ENCODE measurements at regions not wholly inside any gene's neighbourhood (a gene's known extent, or its start where the extent isn't known, plus 50 kb on each side); places are given as distances from the start of the nearest gene placed in this dataset.

DNA sequence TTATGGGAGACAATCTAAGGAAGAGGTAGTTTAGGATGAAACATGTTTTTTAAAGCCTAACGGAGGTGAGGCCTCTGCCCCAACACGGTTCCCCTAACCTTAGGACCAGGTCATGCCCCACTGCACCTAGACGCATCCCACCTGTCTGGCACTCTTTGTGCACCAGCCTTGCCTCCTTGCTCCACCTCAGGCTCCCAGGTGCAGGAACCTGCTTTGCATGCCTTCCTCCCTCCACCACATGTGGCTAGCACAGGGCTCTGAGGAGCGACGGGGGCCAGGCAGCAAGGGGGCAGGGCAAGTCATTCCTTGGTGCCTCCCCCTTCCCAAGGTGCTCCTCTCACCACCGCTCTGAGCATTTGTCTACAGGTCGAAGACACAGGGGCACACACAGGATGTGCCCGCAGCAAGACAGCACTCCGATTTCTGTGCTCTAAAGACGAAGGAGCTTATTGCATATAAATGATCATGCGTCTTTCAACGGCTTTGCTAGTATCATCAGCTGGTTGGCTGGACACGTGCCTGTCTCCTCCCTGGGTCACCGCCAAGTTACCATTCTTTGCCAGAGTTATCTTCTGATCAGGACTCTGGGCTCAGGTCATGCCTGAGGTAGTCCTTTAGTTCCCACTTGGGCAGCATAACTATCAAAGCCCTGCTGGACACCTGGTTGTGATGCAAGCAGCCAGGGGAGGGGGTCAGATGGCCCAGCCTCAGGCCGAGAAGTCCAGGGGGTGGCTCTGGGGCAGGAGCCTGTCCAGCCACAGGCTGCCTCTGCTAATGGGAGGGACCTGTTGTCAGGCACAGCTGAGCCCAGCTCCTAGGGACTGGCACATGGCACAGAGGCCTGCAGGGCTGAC lies 172.0 kb upstream of the NTM start:
- Mint-ChIP-seq H3K27me3 (no peaks in the 10 kb centered on the region), H3K27ac (no peak overlapping the region), H3K4me3 (no peak overlapping the region), H3K9me3 (no peaks in the 10 kb centered on the region), H3K4me1 (no peaks in the 10 kb centered on the region), H3K36me3 (ENCODE audit: low read depth) (no peaks in the 10 kb centered on the region)
- intact Hi-C loops (cut with micrococcal nuclease) = no loop called here
- no peak for DNase-seq

- Mint-ChIP-seq H3K27me3 (no peaks in the 10 kb centered on the region), H3K9me3 (no peaks in the 10 kb centered on the region), H3K4me1 (no peaks in the 10 kb centered on the region), H3K36me3 (ENCODE audit: low read depth) (no peaks in the 10 kb centered on the region), H3K27ac (no peak overlapping the region), H3K4me3 (no peak overlapping the region)
- DNase-seq = no peak
- intact Hi-C loops (cut with micrococcal nuclease) = no loop called here
Observed at GRCh38 chr11:131199015-131199280, 171.5 kb upstream of the NTM start.

- DNase-seq = no peak
- H3K27ac Mint-ChIP-seq = no peak overlapping the region
- H3K4me3 Mint-ChIP-seq = no peak overlapping the region
- no peaks in the 10 kb centered on the region for H3K9me3 Mint-ChIP-seq
- H3K36me3 Mint-ChIP-seq (ENCODE audit: low read depth) = no peaks in the 10 kb centered on the region
- H3K4me1 Mint-ChIP-seq = no peaks in the 10 kb centered on the region
- intact Hi-C loops (cut with micrococcal nuclease) = no loop called here
- no peaks in the 10 kb centered on the region for H3K27me3 Mint-ChIP-seq
Observed at GRCh38 chr11:131201674-131202073, 168.7 kb upstream of the NTM start.

DNA sequence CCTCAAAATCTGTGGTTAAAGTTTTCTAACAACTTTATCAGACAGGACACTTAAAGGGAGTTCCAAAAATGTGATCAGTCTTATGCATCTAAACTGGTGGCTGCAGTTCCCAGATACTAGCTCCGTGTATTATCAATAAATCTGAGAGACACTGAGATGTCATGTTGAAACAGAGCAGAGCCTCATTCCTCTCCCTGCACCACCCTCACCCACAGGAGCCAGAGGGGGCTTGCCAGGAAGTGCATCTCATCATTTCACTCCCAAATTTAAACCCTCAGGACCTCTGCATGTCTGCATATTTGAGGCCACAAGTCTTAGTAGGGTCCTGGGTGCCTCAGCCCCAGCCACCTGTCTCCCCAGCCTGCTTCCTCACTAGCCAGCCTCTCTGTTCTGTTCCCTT lies 167.4 kb upstream of the NTM start:
- H3K4me1 Mint-ChIP-seq = no peaks in the 10 kb centered on the region
- no peaks in the 10 kb centered on the region for H3K27me3 Mint-ChIP-seq
- no peaks in the 10 kb centered on the region for H3K9me3 Mint-ChIP-seq
- DNase-seq = no peak
- no peaks in the 10 kb centered on the region for H3K36me3 Mint-ChIP-seq (ENCODE audit: low read depth)
- no peak overlapping the region for H3K27ac Mint-ChIP-seq
- H3K4me3 Mint-ChIP-seq = no peak overlapping the region
- intact Hi-C loops (cut with micrococcal nuclease) = no loop called here

DNA sequence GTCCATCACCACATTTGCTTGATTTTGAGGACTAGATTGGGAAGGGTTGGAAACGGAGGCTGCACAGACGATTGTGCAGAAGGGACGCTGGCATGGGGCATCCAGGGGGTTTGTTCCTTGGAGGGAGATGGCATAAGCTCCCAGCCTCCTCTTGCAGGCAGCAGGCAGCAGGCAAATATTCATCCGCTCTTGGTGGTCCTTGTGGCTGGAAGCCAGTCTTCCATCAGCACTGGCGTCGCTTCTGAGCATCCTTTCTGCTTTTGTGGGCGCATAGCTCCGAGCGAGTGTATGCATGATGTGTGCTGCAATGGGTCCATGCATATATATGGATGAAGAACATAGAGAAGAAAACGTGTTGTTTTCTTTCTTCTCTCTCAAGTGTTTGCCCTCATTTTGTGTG lies 166.1 kb upstream of the NTM start:
- H3K4me3 Mint-ChIP-seq = no peak overlapping the region
- no peaks in the 10 kb centered on the region for H3K9me3 Mint-ChIP-seq
- no peak for DNase-seq
- no peaks in the 10 kb centered on the region for H3K36me3 Mint-ChIP-seq (ENCODE audit: low read depth)
- no peaks in the 10 kb centered on the region for H3K4me1 Mint-ChIP-seq
- no peaks in the 10 kb centered on the region for H3K27me3 Mint-ChIP-seq
- intact Hi-C loops (cut with micrococcal nuclease) = no loop called here
- H3K27ac Mint-ChIP-seq = no peak overlapping the region

GRCh38 chr11:131204765-131205380 lies 165.5 kb upstream of the NTM start:
- intact Hi-C loops (cut with micrococcal nuclease) = no loop called here
- H3K4me3 Mint-ChIP-seq = no peak overlapping the region
- no peak overlapping the region for H3K27ac Mint-ChIP-seq
- H3K36me3 Mint-ChIP-seq (ENCODE audit: low read depth) = no peaks in the 10 kb centered on the region
- H3K4me1 Mint-ChIP-seq = no peaks in the 10 kb centered on the region
- H3K9me3 Mint-ChIP-seq = no peaks in the 10 kb centered on the region
- DNase-seq = no peak
- H3K27me3 Mint-ChIP-seq = no peaks in the 10 kb centered on the region

DNA sequence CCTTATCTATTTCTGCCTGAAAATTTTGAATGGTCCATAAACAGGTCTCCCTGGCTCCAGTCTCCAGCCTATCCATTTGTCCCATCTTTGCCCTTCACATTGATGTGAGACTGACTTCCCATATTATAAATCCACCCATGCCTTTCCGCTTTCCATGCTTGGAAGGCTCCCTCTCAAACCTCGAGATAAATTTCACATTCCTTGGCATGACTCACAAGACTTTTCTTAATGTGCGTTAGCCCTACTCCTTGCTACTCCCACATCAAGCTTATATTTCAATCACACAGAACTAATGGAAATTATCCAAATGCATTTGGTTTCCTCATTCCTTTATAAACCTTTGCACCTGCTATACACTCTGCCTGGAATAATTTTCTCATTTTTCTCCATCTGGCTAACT lies 163.7 kb upstream of the NTM start:
- intact Hi-C loops (cut with micrococcal nuclease) = no loop called here
- H3K9me3 Mint-ChIP-seq = no peaks in the 10 kb centered on the region

GRCh38 chr11:131207901-131208300 lies 162.5 kb upstream of the NTM start:
- Mint-ChIP-seq H3K27me3 (no peaks in the 10 kb centered on the region), H3K27ac (no peak overlapping the region), H3K4me3 (no peak overlapping the region), H3K36me3 (ENCODE audit: low read depth) (no peaks in the 10 kb centered on the region), H3K9me3 (no peaks in the 10 kb centered on the region), H3K4me1 (no peaks in the 10 kb centered on the region)
- intact Hi-C loops (cut with micrococcal nuclease) = no loop called here
- DNase-seq = no peak

More for the DNA sequence above, 163.7 kb upstream of the NTM start:
- H3K4me3 Mint-ChIP-seq = no peak overlapping the region
- no peak for DNase-seq
- H3K4me1 Mint-ChIP-seq = no peaks in the 10 kb centered on the region
- no peaks in the 10 kb centered on the region for H3K27me3 Mint-ChIP-seq
- no peaks in the 10 kb centered on the region for H3K36me3 Mint-ChIP-seq (ENCODE audit: low read depth)
- no peak overlapping the region for H3K27ac Mint-ChIP-seq

DNA sequence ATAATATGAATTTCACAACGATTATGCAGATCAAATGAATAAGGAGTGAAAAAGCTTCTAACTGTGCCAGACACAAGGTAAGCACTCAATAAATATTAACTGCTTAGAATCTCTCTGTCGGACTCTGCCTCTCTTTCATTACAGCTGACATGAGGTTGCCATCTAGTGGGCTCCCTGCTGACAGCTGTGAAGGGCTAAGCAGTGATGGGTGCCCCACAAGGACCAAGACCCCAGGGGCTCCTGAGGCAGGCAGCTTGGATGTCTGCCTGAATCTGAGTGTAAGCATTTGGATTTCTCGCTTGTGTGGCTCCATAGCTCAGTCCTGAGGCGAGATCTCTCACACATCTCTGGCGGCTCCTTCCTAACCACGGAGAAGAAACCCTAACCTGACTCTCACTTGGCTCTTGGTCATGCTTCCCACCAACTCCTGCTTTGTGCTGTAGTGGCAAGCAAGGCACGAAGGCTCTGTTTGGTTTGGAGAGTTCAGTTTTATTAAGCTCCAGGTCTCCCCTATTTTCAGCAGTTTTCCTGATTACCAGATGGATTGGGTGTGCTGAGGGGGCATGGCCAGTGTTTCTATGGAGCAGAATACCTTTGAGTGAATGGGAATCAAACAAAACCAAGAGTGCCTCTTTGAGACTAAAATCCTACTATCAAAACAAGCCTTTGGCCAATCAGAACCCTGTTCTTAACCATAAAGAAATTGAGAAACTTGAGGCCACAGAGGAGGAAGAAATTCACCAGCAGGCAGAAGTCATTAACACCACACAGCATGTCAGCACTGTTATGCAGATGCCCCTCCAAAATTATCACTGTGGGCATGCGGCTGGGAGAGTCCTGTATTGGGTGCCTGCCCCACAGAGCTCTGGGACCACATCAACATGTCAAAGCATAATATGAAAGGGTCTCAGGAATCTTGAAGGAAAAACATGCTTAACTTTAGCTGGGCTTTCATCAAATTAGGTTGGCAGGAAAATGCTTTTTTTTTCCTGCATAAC lies 152.8 kb upstream of the NTM start:
- Mint-ChIP-seq H3K4me3 (no peak overlapping the region), H3K27me3 (no peaks in the 10 kb centered on the region), H3K36me3 (ENCODE audit: low read depth) (no peaks in the 10 kb centered on the region), H3K9me3 (no peaks in the 10 kb centered on the region), H3K27ac (no peak overlapping the region), H3K4me1 (no peaks in the 10 kb centered on the region)
- DNase-seq = no peak
- intact Hi-C loops (cut with micrococcal nuclease) = loop anchor here (5.0 kb wide), 1 partner anchor 50 kb away; no protein-coding TSS in a partner anchor

- DNase-seq = no peak
- Mint-ChIP-seq H3K4me3 (no peak overlapping the region), H3K9me3 (no peaks in the 10 kb centered on the region), H3K36me3 (ENCODE audit: low read depth) (no peaks in the 10 kb centered on the region), H3K27me3 (no peaks in the 10 kb centered on the region), H3K4me1 (no peaks in the 10 kb centered on the region), H3K27ac (no peak overlapping the region)
- intact Hi-C loops (cut with micrococcal nuclease) = loop anchor here (5.0 kb wide), 1 partner anchor 49 kb away; no protein-coding TSS in a partner anchor
Observed at GRCh38 chr11:131218542-131218941, 151.9 kb upstream of the NTM start.

DNA sequence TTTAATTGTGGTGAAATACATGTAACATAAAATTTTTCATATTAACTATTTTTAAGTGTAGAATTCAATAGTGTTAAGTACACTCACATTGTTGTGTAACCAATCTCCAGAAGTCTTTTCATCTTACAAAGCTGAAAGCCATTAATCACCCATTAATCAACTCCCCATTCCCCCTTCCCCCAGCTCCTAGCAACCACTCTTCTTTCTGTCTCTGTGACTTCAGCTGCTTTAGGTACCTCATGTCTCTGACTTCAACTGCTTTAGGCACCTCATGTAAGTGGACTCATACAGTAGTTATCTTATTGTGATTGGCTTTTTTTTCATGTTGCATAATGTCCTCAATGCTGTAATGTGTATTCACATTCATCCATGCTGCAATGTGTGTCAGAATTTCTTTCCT lies 150.8 kb upstream of the NTM start:
- no peak overlapping the region for H3K27ac Mint-ChIP-seq
- H3K36me3 Mint-ChIP-seq (ENCODE audit: low read depth) = no peaks in the 10 kb centered on the region

GRCh38 chr11:131223198-131223991 lies 147.0 kb upstream of the NTM start:
- H3K27ac Mint-ChIP-seq = no peak overlapping the region
- H3K4me1 Mint-ChIP-seq = no peaks in the 10 kb centered on the region
- no peaks in the 10 kb centered on the region for H3K36me3 Mint-ChIP-seq (ENCODE audit: low read depth)
- DNase-seq = no peak
- no peaks in the 10 kb centered on the region for H3K9me3 Mint-ChIP-seq
- intact Hi-C loops (cut with micrococcal nuclease) = no loop called here
- H3K27me3 Mint-ChIP-seq = peaks cover 2% of the 10 kb centered on the region
- H3K4me3 Mint-ChIP-seq = no peak overlapping the region

More for the DNA sequence above, 150.8 kb upstream of the NTM start:
- H3K4me3 Mint-ChIP-seq = no peak overlapping the region
- no peaks in the 10 kb centered on the region for H3K9me3 Mint-ChIP-seq
- no peak for DNase-seq
- intact Hi-C loops (cut with micrococcal nuclease) = loop anchor here (5.0 kb wide), 1 partner anchor 48 kb away; no protein-coding TSS in a partner anchor
- no peaks in the 10 kb centered on the region for H3K4me1 Mint-ChIP-seq
- H3K27me3 Mint-ChIP-seq = peaks cover 2% of the 10 kb centered on the region

DNA sequence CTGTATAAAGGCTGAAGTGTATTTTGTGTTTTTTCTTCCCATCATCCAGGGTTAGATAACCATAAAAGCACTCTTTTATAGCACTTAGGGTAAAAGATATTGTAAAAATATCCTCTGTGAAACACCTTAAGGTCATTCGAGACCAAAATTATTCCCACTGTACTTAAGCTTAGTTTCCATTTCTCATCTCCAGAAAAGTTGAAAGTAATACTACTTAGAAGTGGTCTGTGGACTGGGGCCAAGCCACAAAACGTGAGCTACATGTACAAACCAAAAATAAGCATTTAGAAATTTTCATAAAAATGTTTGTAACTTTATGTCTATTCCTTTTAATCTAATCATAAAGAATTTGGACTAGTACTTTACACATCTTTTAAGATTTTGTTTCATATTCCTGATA lies 142.0 kb upstream of the NTM start:
- intact Hi-C loops (cut with micrococcal nuclease) = no loop called here
- H3K27me3 Mint-ChIP-seq = peaks cover 2% of the 10 kb centered on the region
- H3K36me3 Mint-ChIP-seq (ENCODE audit: low read depth) = no peaks in the 10 kb centered on the region
- H3K4me3 Mint-ChIP-seq = no peak overlapping the region
- H3K4me1 Mint-ChIP-seq = no peaks in the 10 kb centered on the region
- DNase-seq = no peak
- no peak overlapping the region for H3K27ac Mint-ChIP-seq
- no peaks in the 10 kb centered on the region for H3K9me3 Mint-ChIP-seq

Measured in activated CD4-positive, alpha-beta T cell treated with anti-CD3 and anti-CD28 coated beads, Interleukin-2, amount 10 ng/mL, durations not matched to agents 24 days and 14 days (primary cell).